CD4-positive, CD25-positive, alpha-beta regulatory T cell (primary cell): ENCODE measurements at regions not wholly inside any gene's neighbourhood (a gene's known extent, or its start where the extent isn't known, plus 50 kb on each side); places are given as distances from the start of the nearest gene placed in this dataset.

Experiments
- ATAC-seq, 2 donors: fragments of 150-1000 bp; cut with Tn5 transposase; one replicate each; pipeline ENCODE4 v1.10.0; 2021; ENCODE audit warnings: low read depth in 2 of 2, moderate number of reproducible peaks in 2 of 2, moderate library complexity in 1 of 2
- DNase-seq, 3 donors: peaks; one replicate each; pipeline versions ENCODE4 v3.0.0 to v3.0.0-alpha.2; 2012 to 2022; ENCODE audit warnings: mixed read lengths in 1 of 3
- H3K27ac ChIP-seq: one replicate; pipeline ENCODE4 v1.7.0; 2013; ENCODE audit warnings: mild to moderate bottlenecking, low read length; ENCODE audit not compliant: insufficient read depth, poor library complexity, severe bottlenecking
- H3K27me3 ChIP-seq: one replicate; pipeline ENCODE4 v1.7.0; 2013; ENCODE audit warnings: low read length; ENCODE audit not compliant: control insufficient read depth, insufficient read depth
- H3K36me3 ChIP-seq: one replicate; pipeline ENCODE4 v1.7.0; 2013; ENCODE audit warnings: mild to moderate bottlenecking, low read length, moderate library complexity; ENCODE audit not compliant: control insufficient read depth, insufficient read depth
- H3K4me1 ChIP-seq: 2 replicates; pipeline ENCODE4 v1.7.0; 2013; ENCODE audit warnings: mild to moderate bottlenecking, low read length; ENCODE audit not compliant: insufficient read depth, control insufficient read depth, poor library complexity, severe bottlenecking
- H3K4me3 ChIP-seq: one replicate; pipeline ENCODE4 v1.7.0; 2013; ENCODE audit warnings: low read depth, mild to moderate bottlenecking, low read length, moderate library complexity
- H3K9me3 ChIP-seq, 2 experiments: 1 replicate in 1 of 2; 2 replicates in 1 of 2; pipeline ENCODE4 v1.7.0; 2013; ENCODE audit warnings: low read length in 2 of 2, mild to moderate bottlenecking in 1 of 2, moderate library complexity in 1 of 2; ENCODE audit not compliant: control insufficient read depth in 2 of 2
- H3K27ac Mint-ChIP-seq, 3 donors: one replicate each; pipeline ENCODE4 v1.8.0; 2020 to 2022; ENCODE audit warnings: mild to moderate bottlenecking in 3 of 3, mixed read lengths in 3 of 3, moderate library complexity in 2 of 3
- H3K27me3 Mint-ChIP-seq: one replicate; pipeline ENCODE4 v1.8.0; 2022; ENCODE audit warnings: mild to moderate bottlenecking, mixed read lengths
- H3K36me3 Mint-ChIP-seq: one replicate; pipeline ENCODE4 v1.8.0; 2020; ENCODE audit warnings: mixed read lengths
- H3K4me1 Mint-ChIP-seq, 4 donors: one replicate each; pipeline ENCODE4 v1.8.0; 2020 to 2022; ENCODE audit warnings: mixed read lengths in 4 of 4, mild to moderate bottlenecking in 1 of 4
- H3K4me3 Mint-ChIP-seq, 4 donors: one replicate each; pipeline ENCODE4 v1.8.0; 2020 to 2022; ENCODE audit warnings: mild to moderate bottlenecking in 4 of 4, mixed read lengths in 4 of 4, moderate library complexity in 3 of 4
- H3K9me3 Mint-ChIP-seq, 7 donors: one replicate each; pipeline ENCODE4 v1.8.0; 2020 to 2022; ENCODE audit warnings: mixed read lengths in 7 of 7, mild to moderate bottlenecking in 3 of 7, moderate library complexity in 2 of 7

GRCh38 chr5:6827526-6828219 lies 114.4 kb downstream of the TENT4A start:
- Mint-ChIP-seq H3K27ac (peak overlapping the region; percentile 80 to 97 (median 92)), H3K27me3 (no peaks in the 10 kb centered on the region), H3K9me3 (peaks cover 0 to 6% (median 2%) of the 10 kb centered on the region in 7 donors), H3K4me1 (peaks cover 18 to 45% (median 33%) of the 10 kb centered on the region in 4 donors), H3K36me3 (no peaks in the 10 kb centered on the region), H3K4me3 (peak overlapping the region; percentile 46 to 95 (median 85))
- DNase-seq: peak; percentile 30 to 85 (median 62)
- ATAC-seq: peak; percentile 89 to 91
- Histone ChIP-seq H3K36me3 (no peaks in the 10 kb centered on the region), H3K9me3 (no peaks in the 10 kb centered on the region), H3K4me1 (peaks cover 30% of the 10 kb centered on the region), H3K27me3 (no peaks in the 10 kb centered on the region), H3K27ac (peak overlapping the region; percentile 68), H3K4me3 (peak overlapping the region; percentile 95)

GRCh38 chr5:6829150-6829784 lies 116.0 kb downstream of the TENT4A start:
- Histone ChIP-seq H3K36me3 (no peaks in the 10 kb centered on the region), H3K4me1 (peaks cover 41% of the 10 kb centered on the region), H3K27ac (peak overlapping the region; percentile 52), H3K9me3 (no peaks in the 10 kb centered on the region), H3K4me3 (peak overlapping the region; percentile 95), H3K27me3 (no peaks in the 10 kb centered on the region)
- H3K27ac Mint-ChIP-seq: peak overlapping the region; percentile 63 to 97 (median 92)
- H3K4me3 Mint-ChIP-seq: peak overlapping the region; percentile 46 to 95 (median 85)
- H3K4me1 Mint-ChIP-seq: peaks cover 16 to 58% (median 33%) of the 10 kb centered on the region in 4 donors
- DNase-seq: peak in 2 of 3 donors; percentile 22 to 55
- no peaks in the 10 kb centered on the region for H3K36me3 Mint-ChIP-seq
- no peaks in the 10 kb centered on the region for H3K27me3 Mint-ChIP-seq
- ATAC-seq: peak; percentile 38 to 43
- peaks cover 0 to 6% (median 1%) of the 10 kb centered on the region in 7 donors for H3K9me3 Mint-ChIP-seq

DNA sequence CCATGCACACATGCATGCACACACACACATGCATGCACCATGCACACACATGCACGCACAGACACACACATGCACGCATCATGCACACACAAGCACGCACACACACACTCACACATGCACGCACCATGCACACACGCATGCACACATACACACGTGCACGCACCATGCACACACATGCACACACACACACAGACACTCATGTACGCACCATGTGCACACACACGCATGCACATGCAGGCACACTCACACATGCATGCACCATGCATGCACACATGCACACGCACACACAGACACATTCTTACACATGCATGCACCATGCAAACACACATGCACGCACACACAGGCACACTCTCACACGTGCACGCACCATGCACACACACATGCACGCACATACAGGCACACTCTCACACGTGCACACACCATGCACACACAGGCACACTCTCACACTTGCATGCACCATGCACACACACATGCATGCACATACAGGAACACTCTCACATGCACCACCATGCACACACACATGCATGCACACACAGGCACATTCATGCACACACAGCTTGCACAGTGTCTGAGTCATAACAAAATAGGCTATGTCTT lies 117.5 kb downstream of the TENT4A start:
- H3K4me1 ChIP-seq: peaks cover 41% of the 10 kb centered on the region
- H3K27ac ChIP-seq: no peak overlapping the region
- H3K9me3 Mint-ChIP-seq: peaks cover 0 to 6% (median 2%) of the 10 kb centered on the region in 7 donors
- H3K36me3 ChIP-seq: no peaks in the 10 kb centered on the region
- no peak overlapping the region for H3K4me3 ChIP-seq
- peaks cover 20 to 59% (median 33%) of the 10 kb centered on the region in 4 donors for H3K4me1 Mint-ChIP-seq
- H3K27me3 Mint-ChIP-seq: no peaks in the 10 kb centered on the region
- ATAC-seq (no peak), DNase-seq (no peak)
- H3K4me3 Mint-ChIP-seq: peak overlapping the region in 2 of 4 donors; percentile 0 to 26
- H3K27ac Mint-ChIP-seq: peak overlapping the region in 1 of 3 donors; percentile 87
- H3K36me3 Mint-ChIP-seq: no peaks in the 10 kb centered on the region
- H3K27me3 ChIP-seq: no peaks in the 10 kb centered on the region
- no peaks in the 10 kb centered on the region for H3K9me3 ChIP-seq

DNA sequence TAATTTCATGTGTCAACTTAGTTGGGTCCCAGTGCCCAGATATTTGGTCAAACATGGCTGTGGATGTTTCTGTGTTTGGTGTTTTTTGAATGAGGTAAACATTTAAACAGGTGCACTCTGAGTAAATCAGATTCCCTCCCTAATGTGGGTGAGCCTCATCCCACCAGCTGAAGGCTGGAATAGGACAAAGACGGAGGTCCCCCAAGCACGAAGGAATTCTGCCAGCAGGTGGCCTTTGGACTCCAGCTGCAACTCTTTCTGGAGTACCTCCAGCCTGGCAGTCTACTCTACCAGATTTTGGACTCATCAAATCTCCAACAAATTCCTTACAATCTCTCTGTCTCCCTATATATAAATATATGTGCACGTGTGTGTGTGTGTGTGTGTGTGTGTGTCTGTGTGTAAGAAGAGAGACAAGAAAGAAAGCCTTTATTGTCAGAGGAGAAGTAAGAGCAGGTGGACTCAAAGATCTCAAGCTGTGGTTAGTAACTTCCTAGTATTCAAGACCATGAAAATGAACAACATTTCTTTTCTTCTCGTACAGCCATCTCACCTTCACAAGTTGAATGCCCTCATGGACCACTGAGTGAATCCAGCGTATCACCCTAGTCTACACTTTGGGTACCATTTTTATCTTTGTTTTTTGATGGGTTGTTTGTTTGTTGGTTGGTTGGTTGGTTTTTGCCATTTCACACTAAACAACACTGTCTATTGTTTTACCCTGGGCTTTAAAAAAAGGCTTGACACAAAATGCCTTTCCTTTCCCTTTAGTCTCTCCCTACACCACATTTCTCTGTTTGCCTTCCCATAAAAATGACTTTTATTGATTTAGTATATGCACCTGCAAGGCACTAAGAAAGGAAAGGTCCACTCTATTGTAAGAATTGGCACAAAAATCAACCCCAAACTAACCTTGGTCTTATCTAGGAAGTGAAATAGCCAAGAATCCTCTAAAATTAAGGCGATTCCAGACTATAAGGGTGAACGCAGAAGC lies 118.7 kb downstream of the TENT4A start:
- Histone ChIP-seq H3K27me3 (no peaks in the 10 kb centered on the region), H3K27ac (no peak overlapping the region), H3K9me3 (no peaks in the 10 kb centered on the region), H3K4me1 (peaks cover 41% of the 10 kb centered on the region), H3K4me3 (no peak overlapping the region), H3K36me3 (no peaks in the 10 kb centered on the region)
- no peaks in the 10 kb centered on the region for H3K27me3 Mint-ChIP-seq
- peaks cover 0 to 6% (median 2%) of the 10 kb centered on the region in 7 donors for H3K9me3 Mint-ChIP-seq
- H3K4me1 Mint-ChIP-seq: peaks cover 20 to 57% (median 33%) of the 10 kb centered on the region in 4 donors
- DNase-seq (no peak), ATAC-seq (no peak)
- peak overlapping the region in 2 of 4 donors; percentile 28 to 49 for H3K4me3 Mint-ChIP-seq
- no peaks in the 10 kb centered on the region for H3K36me3 Mint-ChIP-seq
- H3K27ac Mint-ChIP-seq: no peak overlapping the region

GRCh38 chr5:6832994-6833393 lies 119.8 kb downstream of the TENT4A start:
- Histone ChIP-seq H3K4me1 (peaks cover 34% of the 10 kb centered on the region), H3K4me3 (no peak overlapping the region), H3K9me3 (no peaks in the 10 kb centered on the region), H3K27ac (no peak overlapping the region), H3K27me3 (no peaks in the 10 kb centered on the region), H3K36me3 (no peaks in the 10 kb centered on the region)
- peak in 1 of 3 donors; percentile 68 for DNase-seq
- Mint-ChIP-seq H3K9me3 (peaks cover 0 to 10% (median 2%) of the 10 kb centered on the region in 7 donors), H3K27me3 (no peaks in the 10 kb centered on the region), H3K4me3 (peak overlapping the region in 2 of 4 donors; percentile 27 to 28), H3K4me1 (peaks cover 17 to 48% (median 25%) of the 10 kb centered on the region in 4 donors), H3K27ac (no peak overlapping the region), H3K36me3 (no peaks in the 10 kb centered on the region)
- peak in 1 of 2 donors; percentile 33 for ATAC-seq

GRCh38 chr5:6833406-6833805 lies 120.2 kb downstream of the TENT4A start:
- ATAC-seq: no peak
- H3K36me3 ChIP-seq: no peaks in the 10 kb centered on the region
- H3K9me3 ChIP-seq: no peaks in the 10 kb centered on the region
- peaks cover 15 to 44% (median 22%) of the 10 kb centered on the region in 4 donors for H3K4me1 Mint-ChIP-seq
- H3K4me3 Mint-ChIP-seq: peak overlapping the region in 2 of 4 donors; percentile 27 to 28
- no peak for DNase-seq
- H3K27ac Mint-ChIP-seq: no peak overlapping the region
- no peaks in the 10 kb centered on the region for H3K27me3 Mint-ChIP-seq
- no peak overlapping the region for H3K27ac ChIP-seq
- H3K36me3 Mint-ChIP-seq: no peaks in the 10 kb centered on the region
- H3K4me3 ChIP-seq: no peak overlapping the region
- H3K9me3 Mint-ChIP-seq: peaks cover 0 to 12% (median 2%) of the 10 kb centered on the region in 7 donors
- H3K4me1 ChIP-seq: peaks cover 32% of the 10 kb centered on the region
- H3K27me3 ChIP-seq: no peaks in the 10 kb centered on the region

DNA sequence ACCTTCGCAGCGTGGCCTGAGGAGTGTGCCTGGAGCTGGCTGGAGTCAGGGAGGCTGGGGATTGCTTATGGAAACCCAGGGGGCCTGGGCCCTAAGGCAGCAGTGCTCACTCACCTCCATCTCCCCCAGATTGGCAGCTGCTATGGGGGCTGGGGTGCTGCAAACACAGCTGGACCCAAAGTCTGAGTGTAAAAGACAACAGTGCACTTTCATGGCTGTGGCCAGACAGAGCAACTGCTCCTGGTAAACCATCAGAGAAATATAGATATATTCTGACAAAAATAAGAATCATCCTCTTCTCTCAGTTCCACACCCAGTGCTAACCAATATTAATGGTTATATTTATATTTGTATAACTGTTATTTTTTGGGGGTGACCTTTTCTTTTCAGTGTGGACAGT lies 123.9 kb downstream of the TENT4A start:
- DNase-seq (no peak), ATAC-seq (no peak)
- Histone ChIP-seq H3K27ac (no peak overlapping the region), H3K4me3 (no peak overlapping the region), H3K27me3 (no peaks in the 10 kb centered on the region), H3K4me1 (peaks cover 15% of the 10 kb centered on the region), H3K36me3 (no peaks in the 10 kb centered on the region), H3K9me3 (no peaks in the 10 kb centered on the region)
- no peak overlapping the region for H3K27ac Mint-ChIP-seq
- H3K27me3 Mint-ChIP-seq: no peaks in the 10 kb centered on the region
- H3K9me3 Mint-ChIP-seq: peaks cover 0 to 9% (median 1%) of the 10 kb centered on the region in 7 donors
- H3K4me3 Mint-ChIP-seq: no peak overlapping the region
- no peaks in the 10 kb centered on the region for H3K36me3 Mint-ChIP-seq
- H3K4me1 Mint-ChIP-seq: peaks cover 3 to 19% (median 11%) of the 10 kb centered on the region in 4 donors
